ENCODE measurements at regions not wholly inside any gene's neighbourhood (a gene's known extent, or its start where the extent isn't known, plus 50 kb on each side); places are given as distances from the start of the nearest gene placed in this dataset.
"Not testable (repeated sequence)": the region's sequence is repeated elsewhere in the genome, so short reads cannot be mapped to it uniquely, and the experiment has no call there.

GRCh38 chr18:22044474-22045220 is 124.7 kb upstream of the GATA6 start:
- DNase-seq: no peak

GRCh38 chr18:22045221-22045918 is 124.0 kb upstream of the GATA6 start:
- no peak for DNase-seq

- DNase-seq: no peak
These were observed 122.9 kb upstream of the GATA6 start for GRCh38 chr18:22046473-22046872.

- DNase-seq: no peak
These were observed 121.9 kb upstream of the GATA6 start for GRCh38 chr18:22047485-22047884.

GRCh38 chr18:22048221-22048620 is 121.2 kb upstream of the GATA6 start:
- no peak for DNase-seq

GRCh38 chr18:22048932-22049615 is 120.3 kb upstream of the GATA6 start:
- DNase-seq: no peak

- DNase-seq: no peak
These were observed 116.8 kb upstream of the GATA6 start for GRCh38 chr18:22052405-22053105.

GRCh38 chr18:22055466-22056238 is 113.7 kb upstream of the GATA6 start:
- no peak for DNase-seq

- DNase-seq: no peak
These were observed 112.4 kb upstream of the GATA6 start for GRCh38 chr18:22056950-22057349.

- DNase-seq: no peak
These were observed 111.4 kb upstream of the GATA6 start for GRCh38 chr18:22057908-22058527.

GRCh38 chr18:22060361-22060760 is 109.0 kb upstream of the GATA6 start:
- DNase-seq: no peak

- DNase-seq: no peak
These were observed 106.3 kb upstream of the GATA6 start for GRCh38 chr18:22063102-22063501.

GRCh38 chr18:22063672-22064071 is 105.7 kb upstream of the GATA6 start:
- DNase-seq: no peak

- DNase-seq: no peak
These were observed 104.8 kb upstream of the GATA6 start for GRCh38 chr18:22064581-22064980.

- no peak for DNase-seq
These were observed 104.1 kb upstream of the GATA6 start for GRCh38 chr18:22065311-22065710.

GRCh38 chr18:22066083-22066485 is 103.3 kb upstream of the GATA6 start:
- DNase-seq: no peak

- DNase-seq: no peak
These were observed 102.3 kb upstream of the GATA6 start for GRCh38 chr18:22067109-22067508.

- no peak for DNase-seq
These were observed 101.7 kb upstream of the GATA6 start for GRCh38 chr18:22067682-22068081.

- DNase-seq: not testable (repeated sequence)
These were observed 100.6 kb upstream of the GATA6 start for GRCh38 chr18:22068784-22069183.

GRCh38 chr18:22069916-22070315 is 99.5 kb upstream of the GATA6 start:
- DNase-seq: no peak

- DNase-seq: no peak
These were observed 96.0 kb upstream of the GATA6 start for GRCh38 chr18:22073411-22073810.
